ENCODE measurements at regions not wholly inside any gene's neighbourhood (a gene's known extent, or its start where the extent isn't known, plus 50 kb on each side); places are given as distances from the start of the nearest gene placed in this dataset.
"Not testable (repeated sequence)": the region's sequence is repeated elsewhere in the genome, so short reads cannot be mapped to it uniquely, and the experiment has no call there.

- H2BK20ac ChIP-seq (ENCODE audit: low read depth, low read length); H3K18ac ChIP-seq (ENCODE audit: low read depth, low read length); H3K4me3 ChIP-seq (ENCODE audit: insufficient read depth, low read depth, low read length); H3K4me1 ChIP-seq (ENCODE audit: control insufficient read depth, insufficient read depth, low read length); H3K27me3 ChIP-seq (ENCODE audit: control insufficient read depth, insufficient read depth, low read length); BruUV-seq (replicated peaks); H2BK5ac ChIP-seq (ENCODE audit: low read depth, low read length, poor library complexity, severe bottlenecking); H4K20me1 ChIP-seq (ENCODE audit: insufficient read depth, low read length); intact Hi-C loops (cut with micrococcal nuclease); H2AK9ac ChIP-seq (replicated peaks; ENCODE audit: low read depth, low read length, poor library complexity); H2BK120ac ChIP-seq (ENCODE audit: low read depth, low read length); H4K8ac ChIP-seq (ENCODE audit: low read depth in 2 of 2, low read length in 2 of 2); in situ Hi-C loops (cut with MboI; ENCODE audit: low sequenced_read_pairs); H3K56ac ChIP-seq (ENCODE audit: extremely low read depth, insufficient read depth, low read length); ATAC-seq (ENCODE audit: low read depth); POLR2A ChIA-PET (ENCODE audit: unreplicated experiment); H3K9ac ChIP-seq (ENCODE audit: low read depth, low read length); H3K36me3 ChIP-seq (ENCODE audit: control insufficient read depth, insufficient read depth, low read length); H3K14ac ChIP-seq (replicated peaks; ENCODE audit: low read depth, low read length); dilution Hi-C loops (cut with HindIII; ENCODE audit: low sequenced_read_pairs, unreplicated experiment); H3K27ac ChIP-seq (ENCODE audit: insufficient read depth, low read length); H4K91ac ChIP-seq (ENCODE audit: insufficient read depth, low read depth, low read length); H3K4ac ChIP-seq (ENCODE audit: low read depth, low read length); H3K4me2 ChIP-seq (ENCODE audit: low read depth, low read length); H3K79me1 ChIP-seq (ENCODE audit: low read depth in 1 of 2, low read length in 2 of 2); CTCF ChIA-PET; H3K9me1 ChIP-seq (ENCODE audit: insufficient read depth, low read length); H3K23ac ChIP-seq (ENCODE audit: low read depth, low read length); H2AFZ ChIP-seq (replicated peaks; ENCODE audit: low read length, poor library complexity); H4K5ac ChIP-seq (ENCODE audit: low read depth, low read length); DNase-seq; H2AK5ac ChIP-seq (ENCODE audit: low read depth, low read length); H2BK15ac ChIP-seq (ENCODE audit: low read depth, low read length): not testable (repeated sequence)
- WGBS, 2 experiments (ENCODE audit: extremely low coverage in 2 of 2, insufficient read length in 1 of 2): 34% methylated on average over 3 of the region's 6 CpGs; no CpG with 5 or more reads in 1 of the 2 experiments
- H3K9me3 ChIP-seq (ENCODE audit: control insufficient read depth, insufficient read depth, low read length): peaks cover 17% of the 10 kb centered on the region
Measured at GRCh38 chr16:13632504-13632903, 287.4 kb upstream of the ERCC4 start.

Measured in IMR-90 (cell line).